Breast epithelium (tissue), 4 donors: ENCODE measurements at regions not wholly inside any gene's neighbourhood (a gene's known extent, or its start where the extent isn't known, plus 50 kb on each side); places are given as distances from the start of the nearest gene placed in this dataset.

Experiments used
- DNase-seq, 2 donors: peaks; one replicate each; pipeline ENCODE4 v3.0.0-alpha.2; 2019; ENCODE audit warnings: low spot score in 2 of 2
- H3K27ac ChIP-seq, 2 donors: fragments of 200-600 bp; sonication (generic) in 1 of 2; one replicate each; pipeline ENCODE4 v1.5.1; 2016 to 2019; ENCODE audit warnings: mild to moderate bottlenecking in 1 of 2
- H3K27me3 ChIP-seq, 2 donors: fragments of 200-600 bp; sonication (generic) in 1 of 2; one replicate each; pipeline versions ENCODE4 v1.5.1 to v1.6.0; 2017 to 2019; ENCODE audit warnings: control low read depth in 1 of 2, mild to moderate bottlenecking in 1 of 2
- H3K36me3 ChIP-seq: fragments of 200-600 bp; one replicate; pipeline ENCODE4 v1.5.1; 2019
- H3K4me1 ChIP-seq, 2 donors: fragments of 200-600 bp; sonication (generic); one replicate each; pipeline ENCODE4 v1.5.1; 2016 to 2019; ENCODE audit warnings: control low read depth in 1 of 2
- H3K4me3 ChIP-seq, 3 donors: fragments of 200-600 bp; sonication (generic); 1 replicate in 2 of 3; 2 replicates in 1 of 3; pipeline ENCODE4 v1.5.1; 2016 to 2019; ENCODE audit warnings: mild to moderate bottlenecking in 3 of 3, moderate library complexity in 2 of 3
- H3K9me3 ChIP-seq, 2 donors: fragments of 200-600 bp; sonication (generic) in 1 of 2; one replicate each; pipeline ENCODE4 v1.5.1; 2016 to 2019; ENCODE audit warnings: control low read depth in 1 of 2
- POLR2A ChIP-seq: fragments of 450-650 bp; IDR thresholded peaks from one replicate; pipeline ENCODE4 v1.6.1; 2016; ENCODE audit warnings: antibody characterized with exemption, mild to moderate bottlenecking, moderate library complexity
- POLR2AphosphoS5 ChIP-seq, 3 donors: sonication (generic); formaldehyde crosslinking; IDR thresholded peaks; one replicate each; pipeline ENCODE4 v1.6.1; 2017; ENCODE audit warnings: antibody characterized with exemption in 3 of 3
- intact Hi-C: fragments of 100-400 bp; cut with DNase I; formaldehyde crosslinking; loops from one replicate; pipeline ENCODE4 v1.15.1; 2023; ENCODE audit warnings: low total_unique reads
- TF ChIP-seq, protein P1 (sequence below), 3 donors: fragments of 450-650 bp; IDR thresholded peaks; one replicate each; pipeline ENCODE4 v1.5.1; 2016 to 2017; ENCODE audit warnings: antibody characterized with exemption in 3 of 3, mild to moderate bottlenecking in 3 of 3, moderate library complexity in 3 of 3

- Histone ChIP-seq H3K4me1 (no peaks in the 10 kb centered on the region), H3K9me3 (no peaks in the 10 kb centered on the region), H3K27ac (no peak overlapping the region), H3K27me3 (no peaks in the 10 kb centered on the region), H3K4me3 (no peak overlapping the region), H3K36me3 (no peaks in the 10 kb centered on the region)
- TF ChIP-seq, protein P1, sequence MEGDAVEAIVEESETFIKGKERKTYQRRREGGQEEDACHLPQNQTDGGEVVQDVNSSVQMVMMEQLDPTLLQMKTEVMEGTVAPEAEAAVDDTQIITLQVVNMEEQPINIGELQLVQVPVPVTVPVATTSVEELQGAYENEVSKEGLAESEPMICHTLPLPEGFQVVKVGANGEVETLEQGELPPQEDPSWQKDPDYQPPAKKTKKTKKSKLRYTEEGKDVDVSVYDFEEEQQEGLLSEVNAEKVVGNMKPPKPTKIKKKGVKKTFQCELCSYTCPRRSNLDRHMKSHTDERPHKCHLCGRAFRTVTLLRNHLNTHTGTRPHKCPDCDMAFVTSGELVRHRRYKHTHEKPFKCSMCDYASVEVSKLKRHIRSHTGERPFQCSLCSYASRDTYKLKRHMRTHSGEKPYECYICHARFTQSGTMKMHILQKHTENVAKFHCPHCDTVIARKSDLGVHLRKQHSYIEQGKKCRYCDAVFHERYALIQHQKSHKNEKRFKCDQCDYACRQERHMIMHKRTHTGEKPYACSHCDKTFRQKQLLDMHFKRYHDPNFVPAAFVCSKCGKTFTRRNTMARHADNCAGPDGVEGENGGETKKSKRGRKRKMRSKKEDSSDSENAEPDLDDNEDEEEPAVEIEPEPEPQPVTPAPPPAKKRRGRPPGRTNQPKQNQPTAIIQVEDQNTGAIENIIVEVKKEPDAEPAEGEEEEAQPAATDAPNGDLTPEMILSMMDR (IDR thresholded peaks at IDR 0.05), result no peak
- no peak for TF ChIP-seq POLR2AphosphoS5 (IDR thresholded peaks at IDR 0.05)
- TF ChIP-seq POLR2A, result no peak
- no peak for DNase-seq
- intact Hi-C loops, result no loop called here
Observed at GRCh38 chr4:45121426-45121975, 395.1 kb upstream of the GNPDA2 start.

GRCh38 chr4:45120163-45120562 is 393.8 kb upstream of the GNPDA2 start:
- no peaks in the 10 kb centered on the region for H3K9me3 ChIP-seq
- H3K4me1 ChIP-seq, result no peaks in the 10 kb centered on the region
- no peak overlapping the region for H3K27ac ChIP-seq
- TF ChIP-seq POLR2A (no peak), POLR2AphosphoS5 (IDR thresholded peaks at IDR 0.05) (no peak)
- TF ChIP-seq, protein P1 (IDR thresholded peaks at IDR 0.05), result no peak
- H3K36me3 ChIP-seq, result no peaks in the 10 kb centered on the region
- intact Hi-C loops, result no loop called here
- DNase-seq, result no peak
- no peaks in the 10 kb centered on the region for H3K27me3 ChIP-seq
- no peak overlapping the region for H3K4me3 ChIP-seq

DNA sequence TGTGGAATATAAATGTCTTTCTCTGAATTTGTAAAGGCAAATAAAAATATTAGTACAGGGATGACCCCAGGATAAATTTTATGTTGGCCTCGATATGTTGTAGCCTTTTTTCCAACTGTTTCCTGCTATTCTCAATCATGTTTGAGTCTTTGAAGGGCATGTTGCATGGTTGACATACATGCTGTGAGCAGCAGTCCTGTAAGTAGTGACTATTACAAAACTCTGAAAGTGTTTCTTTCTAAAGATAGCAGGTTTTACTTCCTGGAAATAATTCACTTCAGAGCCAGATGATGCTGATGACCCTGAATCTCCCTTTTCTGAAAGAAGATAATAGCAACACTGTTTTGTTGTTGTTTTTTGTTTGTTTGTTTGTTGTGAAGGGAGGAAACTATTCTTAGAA is 393.0 kb upstream of the GNPDA2 start:
- Histone ChIP-seq H3K27ac (no peak overlapping the region), H3K4me1 (no peaks in the 10 kb centered on the region), H3K9me3 (no peaks in the 10 kb centered on the region), H3K36me3 (no peaks in the 10 kb centered on the region), H3K27me3 (no peaks in the 10 kb centered on the region), H3K4me3 (no peak overlapping the region)
- intact Hi-C loops, result no loop called here
- TF ChIP-seq POLR2A (no peak), POLR2AphosphoS5 (IDR thresholded peaks at IDR 0.05) (no peak)
- TF ChIP-seq, protein P1 (IDR thresholded peaks at IDR 0.05), result no peak
- no peak for DNase-seq

DNA sequence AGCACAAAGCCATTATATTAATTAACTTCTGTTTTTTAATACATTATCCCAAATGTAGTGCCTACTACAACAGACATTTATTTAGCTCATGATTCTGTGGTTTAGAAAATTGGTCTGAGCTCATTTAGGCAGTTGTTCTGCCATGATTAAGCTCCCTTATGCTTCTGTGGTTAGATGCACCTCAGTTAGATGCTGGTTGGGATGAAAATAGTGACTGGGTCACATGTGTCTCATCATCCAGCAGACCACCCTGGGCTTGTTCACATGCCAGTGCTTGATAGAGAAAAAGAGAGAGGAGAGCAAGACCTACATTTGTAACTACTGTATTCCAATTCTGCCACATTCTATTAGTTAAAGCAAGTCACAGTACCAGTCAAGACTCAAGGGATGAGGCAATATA is 376.4 kb upstream of the GNPDA2 start:
- no peaks in the 10 kb centered on the region for H3K36me3 ChIP-seq
- intact Hi-C loops, result no loop called here

More for the DNA sequence above, 376.4 kb upstream of the GNPDA2 start:
- Histone ChIP-seq H3K4me1 (no peaks in the 10 kb centered on the region), H3K27me3 (no peaks in the 10 kb centered on the region), H3K4me3 (no peak overlapping the region), H3K27ac (no peak overlapping the region), H3K9me3 (peaks cover 0 to 7% of the 10 kb centered on the region in 2 donors)
- TF ChIP-seq POLR2AphosphoS5 (IDR thresholded peaks at IDR 0.05), result no peak
- no peak for TF ChIP-seq POLR2A
- TF ChIP-seq, protein P1 (IDR thresholded peaks at IDR 0.05), result no peak
- DNase-seq, result no peak
